ENCODE measurements at regions not wholly inside any gene's neighbourhood (a gene's known extent, or its start where the extent isn't known, plus 50 kb on each side); places are given as distances from the start of the nearest gene placed in this dataset.

GRCh38 chr9:90013778-90014177, 409.0 kb downstream of the GADD45G start:
- H3K27ac ChIP-seq (ENCODE audit: low read depth, low read length) = no peak overlapping the region
- H3K9me3 ChIP-seq (ENCODE audit: control insufficient read depth, insufficient read depth, low read length) = no peaks in the 10 kb centered on the region

DNA sequence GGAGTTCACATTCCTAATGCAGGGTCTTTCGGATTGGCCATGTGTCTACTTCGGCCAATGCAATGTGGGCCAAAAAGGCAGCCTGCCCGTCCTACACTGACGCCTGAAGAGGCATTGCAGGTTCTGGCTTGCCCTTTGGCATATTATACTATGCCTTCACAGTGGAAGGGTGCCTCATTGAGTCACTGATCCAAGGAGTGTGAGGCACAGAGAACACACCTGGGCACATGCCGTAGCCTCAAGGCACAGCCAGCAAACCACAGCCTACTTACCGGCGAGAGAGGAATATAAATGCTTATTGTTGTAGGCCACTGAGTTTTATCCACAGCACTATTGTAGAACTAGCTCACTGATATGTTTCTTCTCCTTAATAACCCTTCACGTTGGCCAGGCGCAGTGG, 409.6 kb downstream of the GADD45G start:
- Histone ChIP-seq H3K9ac (ENCODE audit: low read depth, low read length) (no peak overlapping the region), H3K9me3 (ENCODE audit: control insufficient read depth, insufficient read depth, low read length) (no peaks in the 10 kb centered on the region), H3K4me1 (ENCODE audit: control insufficient read depth, insufficient read depth, low read length) (no peaks in the 10 kb centered on the region), H3K4me3 (ENCODE audit: low read depth, low read length) (no peak overlapping the region), H3K27me3 (ENCODE audit: control insufficient read depth, insufficient read depth, low read length) (no peaks in the 10 kb centered on the region), H3K27ac (ENCODE audit: low read depth, low read length) (no peak overlapping the region), H3K36me3 (ENCODE audit: control insufficient read depth, insufficient read depth, low read length) (no peaks in the 10 kb centered on the region)

More at GRCh38 chr9:90013778-90014177, 409.0 kb downstream of the GADD45G start:
- no peak overlapping the region for H3K9ac ChIP-seq (ENCODE audit: low read depth, low read length)
- H3K4me1 ChIP-seq (ENCODE audit: control insufficient read depth, insufficient read depth, low read length) = peaks cover 1% of the 10 kb centered on the region; the same call in 1 of the 2 replicates
- H3K4me3 ChIP-seq (ENCODE audit: low read depth, low read length) = no peak overlapping the region
- H3K27me3 ChIP-seq (ENCODE audit: control insufficient read depth, insufficient read depth, low read length) = no peaks in the 10 kb centered on the region
- no peaks in the 10 kb centered on the region for H3K36me3 ChIP-seq (ENCODE audit: control insufficient read depth, insufficient read depth, low read length)

DNA sequence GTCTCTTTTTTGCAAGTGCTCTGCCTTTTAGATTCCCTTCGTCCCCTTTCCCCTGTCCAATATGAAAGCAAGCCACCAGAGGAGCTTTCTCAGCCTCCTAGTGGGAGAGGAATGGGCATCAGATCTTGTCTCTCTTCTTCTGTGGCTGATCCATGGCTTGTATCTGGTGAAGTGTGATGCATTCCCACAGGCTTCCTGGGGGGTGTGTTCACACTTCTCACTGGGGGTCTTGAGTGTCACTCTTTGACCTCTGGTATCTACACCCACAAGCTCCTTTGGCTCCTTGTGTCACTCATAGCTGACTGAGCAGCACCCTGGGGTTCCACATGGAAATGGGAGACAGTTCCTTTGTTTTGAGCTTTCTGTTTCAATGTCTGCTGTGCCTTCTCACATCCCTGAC, 411.5 kb downstream of the GADD45G start:
- Histone ChIP-seq H3K9ac (ENCODE audit: low read depth, low read length) (no peak overlapping the region), H3K27ac (ENCODE audit: low read depth, low read length) (no peak overlapping the region), H3K36me3 (ENCODE audit: control insufficient read depth, insufficient read depth, low read length) (no peaks in the 10 kb centered on the region), H3K9me3 (ENCODE audit: control insufficient read depth, insufficient read depth, low read length) (no peaks in the 10 kb centered on the region), H3K4me1 (ENCODE audit: control insufficient read depth, insufficient read depth, low read length) (no peaks in the 10 kb centered on the region), H3K27me3 (ENCODE audit: control insufficient read depth, insufficient read depth, low read length) (no peaks in the 10 kb centered on the region), H3K4me3 (ENCODE audit: low read depth, low read length) (no peak overlapping the region)

DNA sequence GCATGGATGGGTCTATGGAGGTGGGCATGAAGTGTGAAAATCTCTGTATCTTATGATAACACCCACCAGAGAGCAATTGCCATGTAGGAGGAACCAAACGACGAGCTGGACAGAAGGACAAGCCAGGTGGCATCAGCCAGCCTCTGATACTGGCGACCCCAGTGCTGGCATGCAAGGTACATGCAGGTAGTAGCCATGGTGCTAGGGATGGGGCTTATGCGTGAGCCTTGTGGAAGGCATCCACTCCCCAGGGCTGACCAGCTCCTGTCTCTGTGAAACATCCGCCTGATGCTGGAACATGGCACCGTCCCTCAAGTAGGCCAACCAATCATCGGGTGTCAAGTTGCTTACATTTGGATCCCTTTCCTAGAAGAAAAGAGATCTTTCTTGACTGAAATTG, 412.9 kb downstream of the GADD45G start:
- H3K9ac ChIP-seq (ENCODE audit: low read depth, low read length) = no peak overlapping the region
- H3K36me3 ChIP-seq (ENCODE audit: control insufficient read depth, insufficient read depth, low read length) = no peaks in the 10 kb centered on the region
- no peaks in the 10 kb centered on the region for H3K4me1 ChIP-seq (ENCODE audit: control insufficient read depth, insufficient read depth, low read length)
- H3K27ac ChIP-seq (ENCODE audit: low read depth, low read length) = no peak overlapping the region
- H3K4me3 ChIP-seq (ENCODE audit: low read depth, low read length) = no peak overlapping the region
- H3K27me3 ChIP-seq (ENCODE audit: control insufficient read depth, insufficient read depth, low read length) = no peaks in the 10 kb centered on the region
- H3K9me3 ChIP-seq (ENCODE audit: control insufficient read depth, insufficient read depth, low read length) = no peaks in the 10 kb centered on the region

DNA sequence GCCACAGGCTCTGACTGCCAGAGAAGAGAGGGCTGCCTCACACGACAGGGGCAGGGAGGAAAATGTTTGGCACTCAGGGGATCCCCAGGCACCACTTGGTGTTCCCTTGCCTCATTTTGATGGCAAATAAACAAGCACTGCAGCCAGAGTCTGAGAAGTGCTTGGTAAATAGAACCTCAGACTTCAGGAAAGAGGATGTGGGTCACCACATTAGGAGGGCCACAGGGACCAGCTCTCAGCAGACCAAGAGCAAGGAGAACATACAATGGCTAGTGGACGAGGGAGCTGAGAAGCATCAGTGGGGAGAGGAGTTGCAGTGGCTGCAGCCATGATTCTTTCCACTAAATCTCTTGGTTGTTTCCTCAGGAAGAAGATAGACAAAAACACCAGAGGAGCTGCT, 413.9 kb downstream of the GADD45G start:
- Histone ChIP-seq H3K4me1 (ENCODE audit: control insufficient read depth, insufficient read depth, low read length) (no peaks in the 10 kb centered on the region), H3K27ac (ENCODE audit: low read depth, low read length) (no peak overlapping the region), H3K36me3 (ENCODE audit: control insufficient read depth, insufficient read depth, low read length) (no peaks in the 10 kb centered on the region), H3K9me3 (ENCODE audit: control insufficient read depth, insufficient read depth, low read length) (no peaks in the 10 kb centered on the region), H3K9ac (ENCODE audit: low read depth, low read length) (no peak overlapping the region), H3K27me3 (ENCODE audit: control insufficient read depth, insufficient read depth, low read length) (no peaks in the 10 kb centered on the region), H3K4me3 (ENCODE audit: low read depth, low read length) (no peak overlapping the region)

- no peak overlapping the region for H3K27ac ChIP-seq (ENCODE audit: low read depth, low read length)
- no peaks in the 10 kb centered on the region for H3K36me3 ChIP-seq (ENCODE audit: control insufficient read depth, insufficient read depth, low read length)
- no peaks in the 10 kb centered on the region for H3K9me3 ChIP-seq (ENCODE audit: control insufficient read depth, insufficient read depth, low read length)
- no peaks in the 10 kb centered on the region for H3K27me3 ChIP-seq (ENCODE audit: control insufficient read depth, insufficient read depth, low read length)
- H3K9ac ChIP-seq (ENCODE audit: low read depth, low read length) = no peak overlapping the region
- H3K4me1 ChIP-seq (ENCODE audit: control insufficient read depth, insufficient read depth, low read length) = no peaks in the 10 kb centered on the region
- H3K4me3 ChIP-seq (ENCODE audit: low read depth, low read length) = no peak overlapping the region
Measured at GRCh38 chr9:90019626-90020025, 414.8 kb downstream of the GADD45G start.

GRCh38 chr9:90020276-90020871, 415.6 kb downstream of the GADD45G start:
- Histone ChIP-seq H3K27ac (ENCODE audit: low read depth, low read length) (no peak overlapping the region), H3K4me1 (ENCODE audit: control insufficient read depth, insufficient read depth, low read length) (no peaks in the 10 kb centered on the region), H3K9me3 (ENCODE audit: control insufficient read depth, insufficient read depth, low read length) (no peaks in the 10 kb centered on the region), H3K36me3 (ENCODE audit: control insufficient read depth, insufficient read depth, low read length) (no peaks in the 10 kb centered on the region), H3K27me3 (ENCODE audit: control insufficient read depth, insufficient read depth, low read length) (no peaks in the 10 kb centered on the region), H3K4me3 (ENCODE audit: low read depth, low read length) (no peak overlapping the region), H3K9ac (ENCODE audit: low read depth, low read length) (no peak overlapping the region)

DNA sequence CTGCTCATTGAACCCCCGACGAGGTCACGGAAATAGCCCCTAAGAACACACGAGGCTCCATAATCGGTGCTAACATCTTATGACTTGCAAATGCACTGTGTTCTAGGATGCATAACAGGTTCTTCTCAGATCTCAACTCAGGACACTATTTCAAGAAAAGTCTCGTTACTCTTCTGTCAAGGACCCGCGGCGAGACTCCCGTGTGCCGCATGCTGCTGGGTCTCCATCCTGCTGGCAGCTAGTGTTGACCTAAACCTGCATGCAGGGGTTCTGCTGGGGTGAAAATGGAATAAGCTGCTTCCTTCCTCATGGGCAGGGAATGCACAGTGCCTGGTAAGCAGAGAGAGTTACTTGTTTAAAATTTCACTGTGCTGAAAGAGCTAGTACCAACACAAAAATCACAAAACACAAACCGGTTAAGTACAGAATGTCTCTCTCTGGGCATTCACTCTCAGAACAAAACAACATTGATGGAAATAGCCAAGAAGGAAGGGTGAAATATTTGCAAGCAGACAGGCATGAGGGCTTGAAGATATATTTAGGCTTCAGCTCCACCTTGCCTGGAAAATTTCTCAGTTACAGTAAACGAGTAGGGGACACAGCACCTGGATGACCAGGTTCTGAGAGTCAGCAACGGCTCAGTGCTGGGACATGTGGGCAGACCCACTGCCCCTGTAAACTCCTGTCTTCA, 416.5 kb downstream of the GADD45G start:
- H3K9ac ChIP-seq (ENCODE audit: low read depth, low read length) = no peak overlapping the region
- H3K4me3 ChIP-seq (ENCODE audit: low read depth, low read length) = no peak overlapping the region
- H3K27ac ChIP-seq (ENCODE audit: low read depth, low read length) = no peak overlapping the region
- no peaks in the 10 kb centered on the region for H3K9me3 ChIP-seq (ENCODE audit: control insufficient read depth, insufficient read depth, low read length)
- H3K36me3 ChIP-seq (ENCODE audit: control insufficient read depth, insufficient read depth, low read length) = no peaks in the 10 kb centered on the region
- H3K4me1 ChIP-seq (ENCODE audit: control insufficient read depth, insufficient read depth, low read length) = peaks cover 9% of the 10 kb centered on the region
- H3K27me3 ChIP-seq (ENCODE audit: control insufficient read depth, insufficient read depth, low read length) = no peaks in the 10 kb centered on the region

GRCh38 chr9:90022474-90022873, 417.7 kb downstream of the GADD45G start:
- Histone ChIP-seq H3K4me1 (ENCODE audit: control insufficient read depth, insufficient read depth, low read length) (peaks cover 19% of the 10 kb centered on the region), H3K4me3 (ENCODE audit: low read depth, low read length) (no peak overlapping the region), H3K27me3 (ENCODE audit: control insufficient read depth, insufficient read depth, low read length) (no peaks in the 10 kb centered on the region), H3K9ac (ENCODE audit: low read depth, low read length) (no peak overlapping the region), H3K9me3 (ENCODE audit: control insufficient read depth, insufficient read depth, low read length) (no peaks in the 10 kb centered on the region), H3K27ac (ENCODE audit: low read depth, low read length) (no peak overlapping the region), H3K36me3 (ENCODE audit: control insufficient read depth, insufficient read depth, low read length) (no peaks in the 10 kb centered on the region)

- Histone ChIP-seq H3K27ac (ENCODE audit: low read depth, low read length) (no peak overlapping the region), H3K4me3 (ENCODE audit: low read depth, low read length) (no peak overlapping the region), H3K9me3 (ENCODE audit: control insufficient read depth, insufficient read depth, low read length) (no peaks in the 10 kb centered on the region), H3K4me1 (ENCODE audit: control insufficient read depth, insufficient read depth, low read length) (peaks cover 21% of the 10 kb centered on the region), H3K27me3 (ENCODE audit: control insufficient read depth, insufficient read depth, low read length) (no peaks in the 10 kb centered on the region), H3K9ac (ENCODE audit: low read depth, low read length) (no peak overlapping the region), H3K36me3 (ENCODE audit: control insufficient read depth, insufficient read depth, low read length) (no peaks in the 10 kb centered on the region)
Measured at GRCh38 chr9:90023861-90024260, 419.0 kb downstream of the GADD45G start.

- H3K27me3 ChIP-seq (ENCODE audit: control insufficient read depth, insufficient read depth, low read length) = no peaks in the 10 kb centered on the region
- no peak overlapping the region for H3K27ac ChIP-seq (ENCODE audit: low read depth, low read length)
- H3K36me3 ChIP-seq (ENCODE audit: control insufficient read depth, insufficient read depth, low read length) = no peaks in the 10 kb centered on the region
- H3K4me1 ChIP-seq (ENCODE audit: control insufficient read depth, insufficient read depth, low read length) = peaks cover 21% of the 10 kb centered on the region
- no peaks in the 10 kb centered on the region for H3K9me3 ChIP-seq (ENCODE audit: control insufficient read depth, insufficient read depth, low read length)
- H3K4me3 ChIP-seq (ENCODE audit: low read depth, low read length) = no peak overlapping the region
- no peak overlapping the region for H3K9ac ChIP-seq (ENCODE audit: low read depth, low read length)
Measured at GRCh38 chr9:90024409-90024808, 419.6 kb downstream of the GADD45G start.
